GM04504 (cell line): ENCODE measurements at regions not wholly inside any gene's neighbourhood (a gene's known extent, or its start where the extent isn't known, plus 50 kb on each side); places are given as distances from the start of the nearest gene placed in this dataset.
"Not testable (repeated sequence)": the region's sequence is repeated elsewhere in the genome, so short reads cannot be mapped to it uniquely, and the experiment has no call there.

Experiments used
- DNase-seq: peaks from one replicate; pipeline ENCODE4 v3.0.0-alpha.2; 2012; ENCODE audit warnings: low read depth

GRCh38 chr16:29355339-29356059 is 51.0 kb downstream of the NPIPB11 start:
- DNase-seq, result not testable (repeated sequence)

- DNase-seq, result not testable (repeated sequence)
Measured at GRCh38 chr16:29354449-29354848, 52.1 kb downstream of the NPIPB11 start.

- not testable (repeated sequence) for DNase-seq
Measured at GRCh38 chr16:29352617-29352999, 53.9 kb downstream of the NPIPB11 start.

DNA sequence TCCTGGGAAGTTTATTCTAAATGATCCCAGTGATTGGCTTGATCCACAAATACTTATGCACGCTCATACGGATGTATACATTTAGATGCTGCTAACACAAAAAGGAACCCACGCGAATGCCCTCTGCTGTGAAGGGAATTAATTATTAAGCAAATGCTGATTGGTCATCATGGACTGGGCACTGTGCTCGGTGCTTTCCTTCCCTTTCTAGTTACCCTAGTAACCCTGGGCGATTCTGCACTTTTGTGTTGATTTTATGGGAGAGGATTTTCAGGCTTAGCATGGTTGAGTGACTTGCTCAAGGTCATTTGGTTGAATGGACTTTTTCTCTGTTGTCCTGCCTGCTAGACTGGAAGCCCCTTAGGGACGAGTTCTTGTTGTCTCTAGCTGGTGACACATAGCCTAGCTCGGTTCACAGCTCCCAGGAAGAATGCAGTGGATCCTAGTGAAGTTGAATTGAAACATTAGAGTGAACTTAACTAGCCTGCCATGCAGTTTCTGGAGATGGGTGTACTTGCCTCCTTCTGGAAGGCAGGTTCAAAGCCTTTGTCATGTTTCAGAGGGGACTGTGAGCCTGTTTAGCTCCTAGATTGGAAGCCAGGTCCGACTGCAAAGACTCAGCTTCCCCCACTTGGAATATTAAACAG is 54.4 kb downstream of the NPIPB11 start:
- not testable (repeated sequence) for DNase-seq

- not testable (repeated sequence) for DNase-seq
Measured at GRCh38 chr16:29351271-29351969, 55.1 kb downstream of the NPIPB11 start.

DNA sequence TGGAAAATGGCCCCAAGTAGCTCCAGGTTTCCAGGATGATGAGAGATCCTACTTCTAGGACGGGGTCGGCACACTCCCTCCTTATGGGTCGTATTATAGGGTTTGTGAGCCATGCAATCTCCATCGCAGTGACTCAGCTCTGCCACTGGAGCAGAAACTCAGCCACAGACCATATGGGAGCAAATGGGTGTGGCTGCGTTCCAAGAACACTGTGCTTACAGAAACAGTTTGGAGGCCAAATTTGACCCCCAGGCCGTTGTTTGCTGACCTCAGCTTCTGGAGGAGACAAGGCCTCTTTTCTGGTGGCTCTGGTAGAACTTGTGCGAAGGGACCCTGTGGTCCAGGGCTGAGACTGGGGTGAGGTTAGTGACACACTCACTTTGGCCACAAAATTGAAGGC is 56.5 kb downstream of the NPIPB11 start:
- DNase-seq, result peak; percentile 71

- not testable (repeated sequence) for DNase-seq
Measured at GRCh38 chr16:29348748-29349147, 57.8 kb downstream of the NPIPB11 start.

- DNase-seq, result not testable (repeated sequence)
Measured at GRCh38 chr16:29348123-29348690, 58.3 kb downstream of the NPIPB11 start.

GRCh38 chr16:29346796-29347580 is 59.5 kb downstream of the NPIPB11 start:
- not testable (repeated sequence) for DNase-seq

DNA sequence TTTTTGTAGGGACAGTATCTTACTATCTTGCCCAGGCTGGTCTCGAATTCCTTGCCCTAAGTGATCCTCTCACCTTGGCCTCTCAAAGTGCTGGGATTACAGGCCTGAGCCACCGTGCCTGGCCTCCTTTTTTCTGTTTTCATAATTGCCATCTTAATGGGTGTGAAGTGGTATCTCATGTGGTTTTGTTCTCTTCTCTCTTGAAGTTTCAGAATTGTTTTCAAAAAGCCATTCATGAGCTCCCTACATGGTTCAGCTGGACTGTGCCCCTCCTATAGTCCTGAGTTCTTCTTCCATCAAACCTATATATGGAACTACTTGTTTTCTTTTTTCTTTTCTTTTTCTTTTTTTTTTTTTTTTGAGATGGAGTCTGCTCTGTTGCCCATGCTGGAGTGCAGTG is 60.3 kb downstream of the NPIPB11 start:
- DNase-seq, result not testable (repeated sequence)

- not testable (repeated sequence) for DNase-seq
Measured at GRCh38 chr16:29342937-29343336, 63.6 kb downstream of the NPIPB11 start.

DNA sequence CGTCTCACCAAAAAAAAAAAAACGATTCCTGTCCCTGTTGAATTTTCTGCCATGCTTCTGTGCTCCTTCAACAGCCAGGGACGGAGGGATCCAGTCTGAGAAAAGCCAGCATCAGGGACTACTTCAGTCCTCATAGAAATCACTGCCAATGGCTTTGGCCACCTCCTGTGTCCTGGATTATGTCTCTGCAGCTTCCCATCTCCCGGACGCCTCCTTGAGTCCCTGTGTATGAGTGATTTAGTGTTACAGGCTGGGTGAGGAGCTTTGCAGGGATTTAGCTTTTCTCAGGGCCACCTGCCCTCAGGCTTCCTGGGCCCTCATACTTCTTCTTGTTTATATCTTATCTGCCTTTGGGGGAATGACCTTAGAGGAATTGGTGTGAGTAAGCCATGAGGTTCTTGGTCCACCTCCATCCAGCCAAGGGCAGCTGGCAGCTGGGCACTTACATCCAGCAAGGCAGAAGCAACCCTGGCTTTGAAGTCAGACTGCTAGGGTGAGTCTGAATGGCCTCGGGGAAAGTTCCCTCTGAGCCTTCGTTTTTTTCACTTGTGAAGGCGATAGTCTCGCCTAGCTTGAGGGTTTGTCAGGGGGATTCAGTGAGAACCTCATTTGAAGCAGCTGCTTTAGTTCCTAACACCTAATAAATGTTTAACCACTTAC is 65.6 kb downstream of the NPIPB11 start:
- not testable (repeated sequence) for DNase-seq

- not testable (repeated sequence) for DNase-seq
Measured at GRCh38 chr16:29340235-29340634, 66.3 kb downstream of the NPIPB11 start.

DNA sequence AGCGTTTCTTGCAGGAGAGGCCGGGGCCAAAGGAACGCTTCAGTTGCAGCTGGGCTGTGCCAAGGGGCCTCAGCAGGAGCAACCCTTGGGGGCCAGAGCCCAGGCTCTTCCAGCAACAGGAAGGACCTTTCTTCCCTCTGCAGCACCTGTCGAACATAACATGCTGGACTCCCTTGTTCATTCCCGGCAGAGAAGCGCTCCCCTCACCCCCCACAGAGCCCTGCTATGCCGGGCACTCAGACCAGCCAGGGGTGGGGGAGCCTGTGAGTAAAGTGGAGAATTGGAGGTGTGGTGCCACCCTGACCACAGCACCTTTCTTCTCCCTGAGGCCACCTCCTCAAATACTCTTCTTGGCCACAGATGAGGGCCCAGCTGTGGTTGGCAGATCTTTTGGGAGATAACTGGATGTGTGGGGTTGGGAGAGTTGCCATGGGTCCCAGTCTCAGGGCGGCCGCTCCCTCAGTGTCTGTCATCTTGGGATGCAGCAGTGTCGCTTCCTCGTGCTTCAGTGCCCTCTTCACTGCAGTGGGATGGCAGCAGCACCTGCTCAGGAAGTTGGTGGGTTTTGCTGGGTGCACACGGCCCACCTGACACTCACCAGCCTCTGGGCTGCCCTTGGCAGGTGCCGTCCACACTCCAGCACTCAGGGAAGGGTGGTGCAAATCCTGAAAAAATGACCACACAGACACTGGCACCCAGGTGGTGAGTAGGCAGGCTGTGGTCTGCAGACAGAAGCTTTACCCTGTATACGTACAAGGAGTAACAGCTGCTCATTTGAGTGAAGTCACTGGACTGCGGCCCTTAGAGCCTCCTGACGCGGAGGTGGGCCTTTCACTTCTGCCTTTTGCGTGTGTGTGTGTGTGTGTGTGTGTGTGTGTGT is 67.5 kb downstream of the NPIPB11 start:
- not testable (repeated sequence) for DNase-seq

DNA sequence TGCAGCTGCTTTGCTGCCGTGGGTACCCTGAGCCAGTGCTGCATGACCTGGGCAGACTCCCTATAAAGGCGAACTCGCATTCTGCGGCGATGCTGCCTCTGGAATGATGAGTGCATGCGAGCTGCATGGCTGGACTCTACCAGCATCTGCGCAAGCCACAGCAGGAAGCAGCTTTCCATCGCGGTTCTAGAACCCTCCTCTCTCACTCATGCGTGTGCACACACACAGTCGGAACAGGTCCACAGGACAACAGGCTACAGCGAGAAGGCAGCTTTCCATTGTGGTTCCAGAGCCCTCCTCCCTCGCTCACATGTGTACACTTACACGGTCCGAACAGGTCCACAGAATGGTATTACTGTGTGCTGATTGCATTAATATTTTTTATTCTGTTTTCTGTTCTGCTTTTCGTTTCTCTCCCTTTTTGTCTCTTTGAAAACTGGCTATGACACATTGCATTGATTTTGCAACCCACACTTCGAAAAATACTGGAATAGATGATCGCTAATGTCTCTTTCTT is 69.1 kb downstream of the NPIPB11 start:
- not testable (repeated sequence) for DNase-seq

- not testable (repeated sequence) for DNase-seq
Measured at GRCh38 chr16:29335549-29335846, 71.0 kb downstream of the NPIPB11 start.

DNA sequence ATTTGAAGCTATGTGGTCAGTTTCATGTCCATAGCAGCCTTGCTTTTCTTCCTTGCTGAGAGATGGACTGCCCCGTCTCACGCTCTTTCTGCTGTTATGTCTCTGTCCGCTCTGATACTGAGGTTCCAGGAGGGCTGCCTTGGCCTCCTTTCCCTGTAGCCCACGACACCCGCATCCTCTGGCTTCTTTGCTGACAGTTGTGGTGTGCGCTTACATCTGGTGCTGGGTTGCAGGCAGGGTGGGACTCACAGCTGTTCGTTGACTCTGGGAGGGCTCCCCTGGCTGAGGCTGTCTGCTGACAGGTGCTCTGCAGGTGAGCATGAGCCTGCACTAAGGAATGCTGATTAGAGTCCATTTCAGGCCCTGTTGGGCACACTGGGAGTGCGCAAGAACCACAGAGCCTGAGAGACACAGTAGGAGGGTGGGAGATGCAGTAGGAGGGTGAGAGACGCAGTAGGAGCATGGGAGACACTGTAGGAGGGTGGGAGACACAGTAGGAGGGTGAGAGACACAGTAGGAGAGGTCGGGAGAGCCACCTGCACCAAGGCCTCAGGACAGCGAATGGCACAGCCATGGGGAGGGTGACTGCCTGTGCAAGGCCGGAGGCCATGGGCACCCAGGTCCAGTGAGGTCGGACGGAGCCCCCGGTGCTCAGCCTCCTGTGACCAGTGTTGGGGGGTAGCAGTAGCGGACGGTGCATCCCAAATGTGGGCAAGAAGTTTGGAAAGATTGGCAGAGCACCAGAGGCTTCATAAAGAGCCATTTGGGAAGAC is 71.5 kb downstream of the NPIPB11 start:
- not testable (repeated sequence) for DNase-seq

DNA sequence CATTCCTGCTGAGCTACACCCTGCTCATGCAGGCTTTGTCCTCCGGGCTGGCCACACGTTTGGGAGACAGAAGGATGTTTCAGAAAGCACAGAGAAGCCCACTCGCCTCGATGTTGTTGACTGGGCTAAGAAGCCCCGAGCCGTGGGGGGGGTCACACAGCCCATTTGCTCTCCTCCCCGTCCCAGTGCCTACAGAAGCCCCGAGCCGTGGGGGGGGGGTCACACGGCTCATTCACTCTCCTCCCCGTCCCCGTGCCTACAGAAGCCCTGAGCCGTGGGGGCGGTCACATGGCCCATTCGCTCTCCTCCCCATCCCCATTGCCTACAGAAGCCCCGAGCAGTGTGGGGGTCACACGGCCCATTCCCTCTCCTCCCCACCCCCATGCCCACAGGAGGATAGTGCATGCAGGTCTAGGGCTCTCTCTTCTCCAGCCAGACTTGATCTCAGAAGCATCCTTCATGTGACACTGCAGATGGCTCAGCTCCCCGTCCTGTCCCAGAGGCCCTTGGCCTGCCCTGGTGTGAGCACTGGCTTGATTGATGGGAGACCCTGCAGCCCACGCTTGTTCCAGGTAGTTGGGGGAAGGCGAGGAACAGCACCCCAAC is 72.9 kb downstream of the NPIPB11 start:
- not testable (repeated sequence) for DNase-seq

GRCh38 chr16:29330623-29331022 is 75.9 kb downstream of the NPIPB11 start:
- DNase-seq, result not testable (repeated sequence)
